SJCRH30 (cell line): ENCODE measurements at regions not wholly inside any gene's neighbourhood (a gene's known extent, or its start where the extent isn't known, plus 50 kb on each side); places are given as distances from the start of the nearest gene placed in this dataset.

Experiments used
- DNase-seq, 2 experiments: peaks; one replicate each; pipeline ENCODE4 v3.0.0-alpha.2; 2015 to 2020
- H3K27ac ChIP-seq: fragments of 250-450 bp; sonication (Bioruptor Pico); 2 replicates; pipeline ENCODE4 v1.5.1; 2020; ENCODE audit warnings: mild to moderate bottlenecking, moderate library complexity
- H3K27me3 ChIP-seq: fragments of 250-450 bp; sonication (Bioruptor Pico); 2 replicates; pipeline ENCODE4 v1.5.1; 2020; ENCODE audit warnings: mild to moderate bottlenecking, moderate library complexity
- H3K36me3 ChIP-seq: fragments of 250-450 bp; sonication (Bioruptor Pico); 2 replicates; pipeline ENCODE4 v1.5.1; 2020; ENCODE audit warnings: mild to moderate bottlenecking, moderate library complexity
- H3K4me1 ChIP-seq: fragments of 250-450 bp; sonication (Bioruptor Pico); 2 replicates; pipeline ENCODE4 v1.5.1; 2020; ENCODE audit warnings: mild to moderate bottlenecking, moderate library complexity
- H3K4me3 ChIP-seq: fragments of 250-450 bp; sonication (Bioruptor Pico); 2 replicates; pipeline ENCODE4 v1.5.1; 2020; ENCODE audit warnings: mild to moderate bottlenecking, moderate library complexity
- H3K9me3 ChIP-seq: fragments of 250-450 bp; sonication (Bioruptor Pico); replicated peaks from 2 replicates; pipeline ENCODE4 v1.5.1; 2020; ENCODE audit warnings: mild to moderate bottlenecking, moderate library complexity

DNA sequence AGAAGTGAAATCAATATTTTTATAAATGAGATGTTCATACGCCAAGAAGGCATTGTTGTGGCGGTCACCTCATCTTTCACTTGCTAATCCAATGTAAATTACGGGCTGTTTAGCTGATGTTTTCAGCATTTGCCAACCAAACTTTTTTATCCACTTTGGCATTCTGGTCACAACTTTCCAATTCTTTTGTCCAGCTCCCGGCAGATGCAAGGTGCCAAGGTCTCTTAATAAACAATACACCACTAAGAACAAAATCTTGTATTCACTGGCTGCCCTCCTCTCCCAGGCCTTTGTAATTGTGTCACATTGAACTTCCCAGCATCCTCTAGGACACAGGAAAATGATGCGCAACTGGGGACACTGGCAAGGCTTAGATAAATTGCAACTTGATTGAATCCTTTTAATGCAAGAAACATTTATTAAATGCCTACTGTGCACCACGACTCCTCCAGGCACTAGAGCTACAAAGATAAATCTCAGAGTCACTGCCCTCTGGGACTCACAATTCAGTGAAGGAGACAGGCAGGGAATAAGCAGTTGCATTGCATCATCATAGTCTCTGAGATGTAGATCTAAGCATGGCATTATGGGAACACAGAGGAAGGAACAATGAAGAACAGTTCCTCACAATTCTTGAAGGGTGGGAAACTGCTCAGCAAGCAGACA is 165.4 kb upstream of the C16orf82 start:
- Histone ChIP-seq H3K36me3 (no peaks in the 10 kb centered on the region), H3K27me3 (no peaks in the 10 kb centered on the region), H3K27ac (no peak overlapping the region), H3K9me3 (no peaks in the 10 kb centered on the region; the same call in none of the 2 replicates), H3K4me1 (peaks cover 16% of the 10 kb centered on the region), H3K4me3 (no peak overlapping the region)
- DNase-seq: no peak

DNA sequence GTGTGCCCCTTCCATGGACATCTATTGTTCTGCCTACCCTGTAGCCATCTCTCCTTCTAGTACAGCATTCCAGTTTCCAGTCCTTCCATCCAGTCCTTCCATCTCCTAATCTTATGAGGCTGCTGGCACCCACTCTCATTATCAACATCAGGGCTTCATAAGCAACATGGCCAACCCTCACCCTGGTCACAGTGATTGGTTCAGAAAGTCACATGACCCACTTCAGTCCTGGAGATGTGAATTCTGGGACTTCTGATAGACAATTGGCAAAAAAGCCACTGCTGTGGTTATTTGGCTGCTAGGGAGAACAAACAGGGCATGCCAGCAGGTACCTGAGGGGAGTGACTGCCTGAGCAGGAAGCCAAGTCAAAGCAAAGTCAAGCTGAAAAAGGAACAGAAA is 164.7 kb upstream of the C16orf82 start:
- no peaks in the 10 kb centered on the region for H3K27me3 ChIP-seq
- H3K27ac ChIP-seq: no peak overlapping the region

DNA sequence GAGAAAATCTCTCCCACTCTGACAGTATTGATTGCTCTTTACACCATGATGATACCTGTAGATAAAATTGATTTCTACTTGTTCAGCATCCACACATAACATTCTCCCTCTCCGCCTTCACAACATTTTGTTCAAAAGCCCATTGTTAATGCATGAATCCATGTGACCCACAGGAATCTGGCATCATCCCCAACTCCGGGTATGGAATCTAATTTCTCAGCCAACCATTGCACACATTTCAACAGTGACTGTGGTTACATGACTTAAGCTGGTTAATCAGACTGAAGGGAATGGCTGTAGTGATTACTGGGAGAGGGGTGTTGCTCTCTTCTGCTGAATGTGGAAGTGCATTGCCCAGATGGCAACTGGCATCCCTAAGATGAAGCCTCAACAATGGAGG is 161.4 kb upstream of the C16orf82 start:
- H3K36me3 ChIP-seq: no peaks in the 10 kb centered on the region
- peak overlapping the region; percentile 24 for H3K27ac ChIP-seq
- H3K4me3 ChIP-seq: no peak overlapping the region
- DNase-seq: peak; percentile 81 to 93
- H3K4me1 ChIP-seq: peaks cover 25% of the 10 kb centered on the region
- H3K9me3 ChIP-seq: no peaks in the 10 kb centered on the region; the same call in none of the 2 replicates
- no peaks in the 10 kb centered on the region for H3K27me3 ChIP-seq

More for the DNA sequence above, 164.7 kb upstream of the C16orf82 start:
- peaks cover 16% of the 10 kb centered on the region for H3K4me1 ChIP-seq
- no peaks in the 10 kb centered on the region; the same call in none of the 2 replicates for H3K9me3 ChIP-seq
- no peaks in the 10 kb centered on the region for H3K36me3 ChIP-seq
- no peak overlapping the region for H3K4me3 ChIP-seq
- DNase-seq: no peak

DNA sequence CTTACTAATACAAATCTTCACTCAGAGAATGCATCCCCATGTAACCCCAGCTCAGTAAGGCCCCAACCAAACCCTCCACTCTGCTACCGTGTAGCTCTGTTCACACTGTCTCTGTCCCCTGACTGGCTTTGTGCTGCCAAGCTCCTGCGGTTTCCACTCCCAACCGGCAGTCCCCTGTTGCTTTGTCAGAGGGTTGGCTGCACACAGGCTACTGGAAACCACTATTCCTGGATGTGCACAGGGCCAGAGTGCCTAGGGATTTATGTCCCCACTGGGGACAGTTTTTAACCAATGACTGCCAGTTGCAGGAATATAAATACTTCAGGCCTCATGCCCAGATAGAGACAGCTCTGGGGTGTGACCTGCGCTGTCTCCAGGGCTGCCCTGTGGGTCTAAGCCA is 157.1 kb upstream of the C16orf82 start:
- Histone ChIP-seq H3K4me1 (peaks cover 35% of the 10 kb centered on the region), H3K27me3 (no peaks in the 10 kb centered on the region), H3K27ac (peak overlapping the region; percentile 91), H3K36me3 (no peaks in the 10 kb centered on the region), H3K4me3 (no peak overlapping the region), H3K9me3 (0 out of 2 replicates have a peak, but pooled peaks cover 3% of the 10 kb centered on the region)
- peak in 1 of 2 experiments; percentile 43 for DNase-seq

DNA sequence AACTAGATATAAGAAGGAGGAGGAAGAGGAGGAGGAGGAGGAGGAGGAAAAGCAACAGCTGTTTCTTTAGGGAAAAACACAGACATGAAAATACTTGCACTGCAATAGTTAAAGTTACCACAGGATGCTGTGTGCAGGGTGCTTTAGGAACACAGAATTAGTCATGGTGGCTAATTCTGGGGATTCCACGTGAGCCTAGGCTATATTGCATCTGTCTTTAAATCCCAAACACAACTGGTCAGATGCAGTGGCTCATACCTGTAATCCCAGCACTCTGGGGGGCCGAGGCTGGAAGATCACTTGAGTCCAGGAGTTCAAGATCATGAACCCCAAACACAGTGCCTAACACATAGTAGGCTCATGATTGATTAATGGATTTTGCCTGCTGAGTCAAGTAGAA is 155.3 kb upstream of the C16orf82 start:
- Histone ChIP-seq H3K27me3 (no peaks in the 10 kb centered on the region), H3K9me3 (0 out of 2 replicates have a peak, but pooled peaks cover 3% of the 10 kb centered on the region), H3K27ac (peak overlapping the region; percentile 91), H3K4me1 (peaks cover 23% of the 10 kb centered on the region), H3K4me3 (no peak overlapping the region), H3K36me3 (no peaks in the 10 kb centered on the region)
- peak; percentile 75 to 92 for DNase-seq

DNA sequence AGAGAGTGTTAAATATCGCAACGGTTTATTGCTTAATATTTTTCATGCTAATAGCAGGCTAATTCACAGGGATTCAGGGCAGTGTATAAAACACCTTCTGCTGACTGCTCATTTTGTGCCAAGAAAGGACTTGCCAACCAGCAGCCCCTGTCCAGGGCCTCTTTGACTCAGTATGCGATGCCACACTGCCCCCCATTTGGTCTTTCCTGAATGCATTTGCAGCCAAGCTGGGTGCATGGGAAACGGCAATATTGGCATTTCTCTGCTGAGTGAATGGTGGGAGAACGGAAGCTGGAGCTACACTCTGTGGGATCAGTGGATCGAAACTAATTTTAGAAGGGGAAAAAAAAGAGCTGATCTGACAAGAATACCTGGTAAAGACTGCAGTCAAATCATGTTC is 152.9 kb upstream of the C16orf82 start:
- DNase-seq: no peak
- H3K4me1 ChIP-seq: peaks cover 23% of the 10 kb centered on the region
- H3K4me3 ChIP-seq: no peak overlapping the region
- no peaks in the 10 kb centered on the region for H3K27me3 ChIP-seq
- H3K27ac ChIP-seq: peak overlapping the region; percentile 2; the same call in 1 of the 2 replicates
- 0 out of 2 replicates have a peak, but pooled peaks cover 3% of the 10 kb centered on the region for H3K9me3 ChIP-seq
- no peaks in the 10 kb centered on the region for H3K36me3 ChIP-seq

DNA sequence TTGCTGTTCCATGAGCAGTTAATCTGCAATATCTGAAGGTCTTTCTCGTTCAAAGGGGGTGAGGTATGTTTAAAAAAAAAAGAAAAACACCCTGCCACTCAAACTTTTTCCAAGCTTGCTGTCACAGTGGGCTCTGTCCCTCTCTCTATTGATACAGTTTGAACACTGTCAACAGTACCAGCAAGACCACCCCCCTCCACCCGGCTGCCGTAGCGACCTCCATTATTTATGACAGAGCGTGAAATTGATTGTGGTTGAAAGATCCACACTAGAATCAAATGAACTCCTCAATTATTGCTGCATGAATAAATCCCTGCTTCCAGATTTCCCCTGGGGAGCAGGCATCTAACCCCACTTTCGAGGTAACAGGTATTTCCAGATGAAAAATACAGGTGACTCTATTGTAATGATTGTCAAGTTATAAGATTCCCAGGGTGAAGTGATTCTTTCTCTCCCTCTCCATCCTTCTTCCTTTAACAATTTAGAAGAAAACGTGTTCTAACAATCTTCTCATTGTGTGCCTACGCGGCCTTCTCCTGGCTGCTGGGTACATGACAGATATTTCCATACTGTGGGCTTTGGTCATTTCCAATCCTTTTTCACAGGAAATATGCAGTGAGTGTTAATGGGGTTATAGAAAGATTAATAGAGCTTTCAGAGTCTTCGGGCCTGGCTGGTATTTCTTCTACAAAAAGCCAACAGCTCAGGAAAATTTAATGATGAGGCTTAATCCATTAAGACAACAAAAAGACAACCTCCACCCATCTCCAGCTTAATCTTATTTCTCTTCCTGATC is 135.7 kb upstream of the C16orf82 start:
- no peaks in the 10 kb centered on the region for H3K36me3 ChIP-seq
- H3K4me1 ChIP-seq: peaks cover 23% of the 10 kb centered on the region
- no peaks in the 10 kb centered on the region for H3K9me3 ChIP-seq
- peak overlapping the region; percentile 80 for H3K27ac ChIP-seq
- peak; percentile 71 to 86 for DNase-seq
- no peaks in the 10 kb centered on the region for H3K27me3 ChIP-seq
- no peak overlapping the region for H3K4me3 ChIP-seq

DNA sequence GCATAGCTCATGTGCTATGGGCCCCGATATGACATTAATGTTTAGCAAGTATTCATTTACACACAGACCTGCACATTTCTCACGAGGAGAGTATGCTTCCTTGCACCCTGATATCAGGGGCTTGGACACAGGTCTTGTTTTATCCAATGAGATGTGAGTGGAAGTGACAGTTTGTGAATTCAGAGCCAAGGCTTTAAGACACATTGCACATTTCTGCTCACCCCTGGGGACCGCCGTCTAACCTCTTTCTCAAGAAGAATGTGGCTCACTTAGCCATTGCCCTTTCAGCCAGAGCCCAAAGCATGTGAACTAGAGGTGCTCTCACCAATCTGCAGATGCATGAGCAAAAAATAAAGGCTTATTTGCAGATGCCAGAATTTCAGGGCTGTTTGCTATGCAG is 116.1 kb upstream of the C16orf82 start:
- no peaks in the 10 kb centered on the region for H3K27me3 ChIP-seq
- H3K36me3 ChIP-seq: no peaks in the 10 kb centered on the region
- no peak overlapping the region for H3K27ac ChIP-seq
- no peaks in the 10 kb centered on the region for H3K4me1 ChIP-seq
- no peak overlapping the region for H3K4me3 ChIP-seq
- DNase-seq: no peak
- no peaks in the 10 kb centered on the region for H3K9me3 ChIP-seq

DNA sequence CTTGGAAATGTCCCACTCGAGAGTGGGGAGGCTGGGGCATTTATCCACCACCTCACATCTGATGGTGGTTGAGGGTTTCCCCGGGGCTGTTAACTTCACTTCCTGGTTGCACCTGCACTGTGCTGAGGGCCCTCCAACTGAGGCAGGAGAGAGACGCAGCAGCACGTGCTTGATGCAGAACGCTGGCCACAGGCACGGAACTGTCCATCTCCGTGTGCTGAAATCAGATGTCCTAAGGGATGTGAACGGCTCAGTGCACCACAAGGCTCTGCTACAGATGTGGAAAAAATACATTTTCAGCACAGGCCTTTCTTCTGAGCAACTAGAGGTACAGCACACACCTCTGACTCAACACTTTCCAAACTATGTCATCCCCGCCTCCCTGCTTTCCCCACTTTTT is 114.8 kb upstream of the C16orf82 start:
- H3K27ac ChIP-seq: no peak overlapping the region
- H3K4me3 ChIP-seq: no peak overlapping the region
- no peaks in the 10 kb centered on the region for H3K4me1 ChIP-seq
- no peaks in the 10 kb centered on the region for H3K36me3 ChIP-seq
- no peaks in the 10 kb centered on the region for H3K9me3 ChIP-seq
- no peak for DNase-seq
- H3K27me3 ChIP-seq: no peaks in the 10 kb centered on the region

DNA sequence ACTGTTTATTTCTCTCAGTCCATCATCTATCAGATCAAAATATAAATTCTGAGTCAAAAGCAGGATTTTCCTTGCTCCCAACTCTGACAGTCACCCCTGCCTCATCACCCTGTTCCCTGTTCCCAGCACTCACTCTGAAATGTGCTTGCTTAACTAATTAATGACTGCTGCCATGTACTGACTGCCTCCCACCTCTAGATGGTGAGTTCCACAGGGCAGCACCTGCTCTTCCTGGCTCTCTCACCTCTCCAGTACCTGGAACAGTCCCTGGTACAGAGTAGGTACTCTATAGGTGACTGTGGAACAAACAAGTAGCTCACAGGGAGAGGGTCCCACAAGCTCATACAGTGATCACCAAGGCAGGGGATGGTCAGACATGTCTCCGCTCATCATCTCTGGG is 114.3 kb upstream of the C16orf82 start:
- no peaks in the 10 kb centered on the region for H3K27me3 ChIP-seq
- no peaks in the 10 kb centered on the region for H3K36me3 ChIP-seq
- no peak overlapping the region for H3K27ac ChIP-seq
- no peaks in the 10 kb centered on the region for H3K4me1 ChIP-seq
- no peak overlapping the region for H3K4me3 ChIP-seq
- no peak for DNase-seq
- no peaks in the 10 kb centered on the region for H3K9me3 ChIP-seq

DNA sequence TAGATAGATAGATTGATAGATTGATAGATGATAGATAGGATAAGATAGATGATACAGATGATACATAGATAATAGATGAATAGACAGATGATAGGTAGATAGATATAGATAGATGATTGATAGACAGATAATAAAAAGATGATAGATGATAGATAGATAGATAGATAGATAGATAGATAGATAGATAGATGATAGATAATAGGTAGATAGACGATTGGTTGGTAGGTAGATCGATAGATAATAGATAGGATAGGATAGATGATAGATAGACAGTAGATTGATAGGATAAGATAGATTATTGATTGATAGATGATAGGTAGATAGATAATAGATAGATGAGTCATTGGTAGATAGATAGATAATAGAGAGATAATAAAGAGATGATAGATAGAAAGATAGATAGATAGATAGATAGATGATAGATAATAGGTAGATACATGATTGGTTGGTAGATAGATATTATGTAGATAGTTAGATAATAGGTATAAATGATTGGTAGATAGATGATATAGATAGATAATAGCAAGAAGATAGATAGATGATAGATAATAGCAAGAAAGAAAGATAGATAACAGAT is 109.4 kb upstream of the C16orf82 start:
- H3K27ac ChIP-seq: no peak overlapping the region
- DNase-seq: no peak
- no peaks in the 10 kb centered on the region for H3K4me1 ChIP-seq
- no peak overlapping the region for H3K4me3 ChIP-seq
- H3K36me3 ChIP-seq: no peaks in the 10 kb centered on the region
- no peaks in the 10 kb centered on the region for H3K27me3 ChIP-seq
- H3K9me3 ChIP-seq: no peaks in the 10 kb centered on the region

DNA sequence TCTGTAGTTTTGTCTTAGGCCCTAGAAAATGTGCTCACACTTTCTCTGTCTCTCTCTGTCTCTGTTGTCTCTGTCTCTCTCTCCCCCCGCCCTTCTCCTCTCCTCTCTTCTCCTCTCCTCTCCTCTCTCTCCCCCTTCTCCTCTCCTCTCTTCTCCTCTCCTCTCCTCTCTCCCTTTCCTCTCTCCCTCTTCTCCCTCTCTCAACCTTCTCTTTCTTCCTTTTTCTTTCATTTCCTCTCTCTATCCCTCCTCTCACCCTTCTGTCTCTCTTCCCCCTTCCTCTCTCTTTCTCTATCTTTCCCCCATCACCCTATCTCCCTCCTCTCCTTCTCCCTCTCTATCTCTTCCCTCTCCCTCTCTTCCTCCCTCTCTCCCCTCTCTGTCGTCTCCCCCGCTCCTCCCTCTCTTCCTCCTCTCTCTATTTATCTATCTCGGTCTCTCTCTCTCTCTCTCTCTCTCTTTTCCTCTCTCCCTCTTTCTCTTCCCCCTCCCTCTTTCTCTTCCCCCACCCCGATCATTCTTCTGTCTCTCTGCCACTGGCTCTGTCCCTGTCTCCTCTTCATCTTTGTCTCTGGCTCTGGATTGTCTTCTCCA is 107.2 kb upstream of the C16orf82 start:
- H3K9me3 ChIP-seq: no peaks in the 10 kb centered on the region
- no peaks in the 10 kb centered on the region for H3K27me3 ChIP-seq
- H3K27ac ChIP-seq: no peak overlapping the region
- no peaks in the 10 kb centered on the region for H3K4me1 ChIP-seq
- DNase-seq: no peak
- no peaks in the 10 kb centered on the region for H3K36me3 ChIP-seq
- H3K4me3 ChIP-seq: no peak overlapping the region

DNA sequence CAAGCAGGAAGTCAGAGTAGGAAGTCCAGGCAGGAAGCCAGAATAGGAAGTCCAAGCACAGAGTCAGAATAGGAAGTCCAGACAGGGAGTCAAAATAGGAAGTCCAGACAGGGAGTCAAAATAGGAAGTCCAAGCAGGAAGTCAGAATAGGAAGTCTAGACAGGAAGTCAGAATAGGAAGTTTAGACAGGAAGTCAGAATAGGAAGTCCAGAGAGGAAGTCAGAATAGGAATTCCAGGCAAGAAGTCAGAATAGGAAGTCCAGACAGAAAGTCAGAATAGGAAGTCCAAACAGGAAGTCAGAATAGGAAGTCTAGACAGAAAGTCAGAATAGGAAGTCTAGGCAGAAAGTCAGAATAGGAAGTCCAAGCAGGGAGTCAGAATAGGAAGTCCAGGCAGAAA is 105.3 kb upstream of the C16orf82 start:
- Histone ChIP-seq H3K36me3 (no peaks in the 10 kb centered on the region), H3K27me3 (no peaks in the 10 kb centered on the region), H3K9me3 (no peaks in the 10 kb centered on the region), H3K27ac (no peak overlapping the region), H3K4me3 (no peak overlapping the region), H3K4me1 (no peaks in the 10 kb centered on the region)
- no peak for DNase-seq

DNA sequence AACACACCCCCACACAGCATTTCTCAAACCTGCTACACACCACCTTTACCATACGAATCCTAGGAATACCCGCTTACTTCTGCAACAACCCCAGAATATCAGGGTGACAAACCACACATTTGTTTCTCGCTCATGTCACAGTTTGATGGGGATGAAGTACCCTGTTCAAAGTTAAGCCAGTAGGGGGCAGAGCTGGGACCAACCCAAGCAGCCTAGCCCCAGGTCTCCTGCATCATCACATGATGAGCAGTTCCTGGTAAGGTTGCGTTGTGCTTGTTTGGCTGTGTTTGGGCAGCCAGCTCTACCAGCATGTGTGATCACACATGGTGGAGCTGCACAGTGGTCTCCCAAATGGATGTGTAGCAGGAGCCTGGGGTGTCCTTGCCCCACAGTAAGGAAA is 103.6 kb upstream of the C16orf82 start:
- no peaks in the 10 kb centered on the region for H3K27me3 ChIP-seq
- H3K27ac ChIP-seq: no peak overlapping the region
- H3K36me3 ChIP-seq: no peaks in the 10 kb centered on the region
- no peak overlapping the region for H3K4me3 ChIP-seq
- peak in 1 of 2 experiments; percentile 24 for DNase-seq
- H3K4me1 ChIP-seq: no peaks in the 10 kb centered on the region
- H3K9me3 ChIP-seq: no peaks in the 10 kb centered on the region
